Sciatic nerve (tissue), 2 donors: ENCODE measurements at regions not wholly inside any gene's neighbourhood (a gene's known extent, or its start where the extent isn't known, plus 50 kb on each side); places are given as distances from the start of the nearest gene placed in this dataset.

Source experiments
- ATAC-seq: fragments of 200-7000 bp; cut with Tn5 transposase; one replicate; pipeline ENCODE4 v1.9.1; 2020; ENCODE audit warnings: mild to moderate bottlenecking, moderate library complexity
- DNase-seq: peaks from one replicate; pipeline ENCODE4 v3.0.0-alpha.2; 2020; ENCODE audit warnings: low spot score
- intact Hi-C: fragments of 100-400 bp; cut with DNase I; formaldehyde crosslinking; loops from one replicate; pipeline ENCODE4 v1.14.2; 2022
- donor health status: DM: no; HTN: no; CAD: no.
- donor health status: DM: no; HTN: no; CAD: no.

- no peak for ATAC-seq
- DNase-seq, result peak; percentile 45
- intact Hi-C loops, result no loop called here
Measured at GRCh38 chr14:105859717-105860614, 333.6 kb downstream of the TMEM121 start.

DNA sequence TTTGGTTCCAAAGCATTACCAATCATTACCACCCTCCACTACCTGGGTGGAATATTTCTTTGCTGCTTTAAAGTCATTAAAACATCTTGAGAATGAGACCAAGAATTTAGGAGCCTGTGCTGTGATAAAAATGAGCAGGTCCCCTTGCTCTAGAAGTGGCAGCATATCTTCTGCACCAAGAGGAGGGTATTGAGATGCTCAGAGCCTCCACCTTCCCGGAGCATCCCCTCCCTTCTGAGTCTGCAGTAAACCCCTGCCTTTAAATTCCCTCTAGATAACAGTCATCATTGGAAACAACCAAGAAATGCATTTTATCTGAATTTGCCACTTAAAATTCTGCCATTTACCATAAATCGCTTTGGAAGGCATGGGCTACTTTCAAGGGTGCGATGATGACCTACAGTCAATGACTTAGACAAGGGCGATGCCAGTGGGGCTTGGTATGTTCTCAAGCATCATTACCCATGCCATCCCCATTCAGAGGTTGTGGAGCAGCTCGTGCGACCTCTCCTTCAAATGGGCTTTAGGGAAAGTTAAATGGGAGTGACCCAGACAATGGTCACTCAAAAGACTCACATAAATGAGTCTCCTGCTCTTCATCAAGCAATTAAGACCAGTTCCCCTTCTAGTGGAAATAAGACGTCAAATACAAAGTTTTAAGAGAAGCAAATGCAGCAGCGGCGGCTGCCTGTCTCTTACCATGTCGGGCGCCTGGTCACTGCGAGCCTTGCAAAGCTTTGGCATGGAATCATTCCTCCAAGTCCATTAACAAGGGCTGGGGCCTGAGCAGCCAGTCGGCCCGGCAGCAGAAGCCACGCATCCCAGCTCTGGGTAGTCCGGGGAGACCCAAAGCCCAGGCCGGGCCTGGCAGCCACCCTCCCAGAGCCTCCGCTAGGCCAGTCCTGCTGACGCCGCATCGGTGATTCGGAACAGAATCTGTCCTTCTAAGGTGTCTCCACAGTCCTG lies 334.5 kb downstream of the TMEM121 start:
- ATAC-seq, result no peak
- intact Hi-C loops, result no loop called here

DNA sequence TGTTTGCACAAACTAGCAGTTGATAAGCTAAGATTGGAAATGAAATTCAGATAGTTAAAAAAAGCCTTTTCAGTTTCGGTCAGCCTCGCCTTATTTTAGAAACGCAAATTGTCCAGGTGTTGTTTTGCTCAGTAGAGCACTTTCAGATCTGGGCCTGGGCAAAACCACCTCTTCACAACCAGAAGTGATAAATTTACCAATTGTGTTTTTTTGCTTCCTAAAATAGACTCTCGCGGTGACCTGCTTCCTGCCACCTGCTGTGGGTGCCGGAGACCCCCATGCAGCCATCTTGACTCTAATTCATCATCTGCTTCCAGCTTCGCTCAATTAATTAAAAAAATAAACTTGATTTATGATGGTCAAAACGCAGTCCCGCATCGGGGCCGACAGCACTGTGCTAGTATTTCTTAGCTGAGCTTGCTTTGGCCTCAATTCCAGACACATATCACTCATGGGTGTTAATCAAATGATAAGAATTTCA lies 335.6 kb downstream of the TMEM121 start:
- no peak for ATAC-seq

More for the DNA sequence above, 334.5 kb downstream of the TMEM121 start:
- no peak for DNase-seq

GRCh38 chr14:105862581-105863239 lies 336.3 kb downstream of the TMEM121 start:
- DNase-seq (peak; percentile 26), ATAC-seq (no peak)
- intact Hi-C loops, result no loop called here

More for the DNA sequence above, 335.6 kb downstream of the TMEM121 start:
- DNase-seq, result peak; percentile 17
- intact Hi-C loops, result no loop called here

DNA sequence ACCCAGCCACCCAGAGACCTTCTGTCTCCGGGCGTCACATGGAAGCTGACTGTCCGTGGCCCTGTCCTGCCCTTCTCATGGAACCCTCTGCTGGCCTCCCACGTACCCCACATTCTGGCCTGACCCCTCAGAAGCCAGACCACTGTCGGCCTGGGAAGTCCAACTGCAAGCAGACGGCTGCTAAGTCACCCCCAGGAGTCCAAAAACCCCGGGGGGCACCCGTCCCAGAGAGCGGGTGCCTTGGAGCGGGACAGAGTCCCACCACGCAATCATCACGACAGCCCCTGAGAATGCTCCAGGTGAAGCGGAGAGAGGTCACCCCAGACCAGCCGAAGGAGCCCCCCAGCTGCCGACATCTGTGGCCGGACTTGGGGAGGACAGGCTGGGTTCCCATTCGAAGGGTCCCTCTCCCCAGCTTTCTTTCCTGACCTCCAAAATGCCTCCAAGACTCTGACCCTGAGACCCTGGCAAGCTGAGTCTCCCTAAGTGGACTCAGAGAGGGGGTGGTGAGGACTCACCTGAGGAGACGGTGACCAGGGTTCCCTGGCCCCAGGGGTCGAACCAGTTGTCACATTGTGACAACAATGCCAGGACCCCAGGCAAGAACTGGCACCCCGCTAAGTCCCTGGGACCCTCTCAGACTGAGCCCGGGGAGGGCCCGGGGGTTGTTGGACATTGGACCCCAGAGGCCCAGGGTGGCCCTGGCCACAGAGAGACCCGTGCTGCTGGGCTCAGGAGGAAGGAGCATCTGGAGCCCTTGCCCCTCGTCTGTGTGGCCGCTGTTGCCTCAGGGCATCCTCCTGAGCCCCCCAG lies 337.1 kb downstream of the TMEM121 start:
- DNase-seq, result peak; percentile 42
- ATAC-seq, result no peak
- intact Hi-C loops, result no loop called here

GRCh38 chr14:105864116-105864515 lies 337.7 kb downstream of the TMEM121 start:
- no peak for ATAC-seq
- intact Hi-C loops, result no loop called here

GRCh38 chr14:105864651-105865265 lies 338.4 kb downstream of the TMEM121 start:
- intact Hi-C loops, result no loop called here
- DNase-seq (peak; percentile 31), ATAC-seq (no peak)

More at GRCh38 chr14:105864116-105864515, 337.7 kb downstream of the TMEM121 start:
- peak; percentile 28 for DNase-seq

- DNase-seq (peak; percentile 42), ATAC-seq (peak; percentile 13)
- intact Hi-C loops, result no loop called here
Measured at GRCh38 chr14:105865266-105865903, 339.0 kb downstream of the TMEM121 start.

- no peak for ATAC-seq
- intact Hi-C loops, result no loop called here
- DNase-seq, result peak; percentile 47
Measured at GRCh38 chr14:105865904-105866840, 339.8 kb downstream of the TMEM121 start.

DNA sequence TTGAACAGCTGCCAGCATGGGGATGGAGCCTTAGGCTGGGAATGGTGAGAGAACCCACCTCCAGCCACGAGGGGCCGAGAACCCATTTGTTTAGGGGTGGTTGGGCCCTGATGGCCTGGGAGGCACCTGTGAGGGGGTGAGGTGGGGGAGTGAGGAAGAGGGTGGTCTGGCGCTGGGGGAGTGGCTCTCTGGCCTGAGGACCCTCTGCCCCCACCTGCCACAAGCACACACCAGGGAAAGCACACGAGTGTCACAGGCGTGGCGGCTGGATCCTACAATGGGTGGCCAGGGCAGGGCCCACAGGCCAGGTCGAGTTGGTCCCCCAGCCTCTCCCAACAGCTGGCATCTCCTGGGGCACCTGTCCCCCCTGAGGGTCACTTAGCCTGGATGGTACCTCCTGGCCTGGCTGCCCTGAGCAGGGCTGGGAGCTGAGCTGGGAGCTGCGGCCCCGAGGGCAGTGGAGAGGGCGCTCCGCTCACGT lies 340.5 kb downstream of the TMEM121 start:
- peak; percentile 27 for DNase-seq
- intact Hi-C loops, result no loop called here
- ATAC-seq, result no peak

DNA sequence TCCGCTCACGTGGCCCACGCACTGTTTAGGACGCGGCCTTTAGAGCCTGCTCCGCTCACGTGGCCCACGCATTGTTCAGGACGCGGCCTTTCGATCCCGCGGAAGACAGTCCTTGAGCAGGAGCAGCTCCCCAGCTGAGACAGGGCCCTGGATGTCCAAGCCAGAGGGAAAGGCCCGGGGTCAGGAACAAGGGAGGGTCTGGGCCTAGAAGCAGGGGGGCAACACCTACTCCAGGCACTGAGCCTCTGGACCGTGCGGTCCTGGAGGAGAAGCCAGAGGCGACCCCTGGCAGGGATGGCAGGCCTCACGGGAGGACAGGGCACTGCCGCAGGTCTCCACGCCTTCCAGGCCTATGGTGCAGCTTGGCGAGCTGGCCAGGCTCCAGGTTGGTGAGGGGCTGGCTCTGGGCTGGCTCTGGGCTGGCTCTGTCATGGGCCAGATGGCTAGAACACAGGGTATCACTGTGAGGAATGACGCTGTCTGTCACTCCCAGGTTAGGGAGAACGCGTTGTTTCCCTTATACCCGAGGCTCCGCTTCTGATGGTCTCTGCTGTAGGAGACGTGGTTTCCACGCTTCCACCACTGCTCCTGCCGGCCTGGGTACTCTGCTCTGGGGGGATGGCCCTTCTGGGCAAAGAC lies 341.7 kb downstream of the TMEM121 start:
- ATAC-seq, result no peak

GRCh38 chr14:105871590-105871989 lies 345.2 kb downstream of the TMEM121 start:
- no peak for ATAC-seq
- intact Hi-C loops, result no loop called here

More for the DNA sequence above, 341.7 kb downstream of the TMEM121 start:
- peak; percentile 38 for DNase-seq
- intact Hi-C loops, result no loop called here

GRCh38 chr14:105873870-105874512 lies 347.6 kb downstream of the TMEM121 start:
- DNase-seq, result no peak
- ATAC-seq, result no peak
- intact Hi-C loops, result no loop called here

More at GRCh38 chr14:105871590-105871989, 345.2 kb downstream of the TMEM121 start:
- no peak for DNase-seq

- ATAC-seq, result no peak
- intact Hi-C loops, result no loop called here
- peak; percentile 38 for DNase-seq
Measured at GRCh38 chr14:105876158-105876557, 349.8 kb downstream of the TMEM121 start.

GRCh38 chr14:105876829-105877228 lies 350.4 kb downstream of the TMEM121 start:
- DNase-seq (no peak), ATAC-seq (no peak)
- intact Hi-C loops, result no loop called here
